ENCODE measurements at regions not wholly inside any gene's neighbourhood (a gene's known extent, or its start where the extent isn't known, plus 50 kb on each side); places are given as distances from the start of the nearest gene placed in this dataset.

DNA sequence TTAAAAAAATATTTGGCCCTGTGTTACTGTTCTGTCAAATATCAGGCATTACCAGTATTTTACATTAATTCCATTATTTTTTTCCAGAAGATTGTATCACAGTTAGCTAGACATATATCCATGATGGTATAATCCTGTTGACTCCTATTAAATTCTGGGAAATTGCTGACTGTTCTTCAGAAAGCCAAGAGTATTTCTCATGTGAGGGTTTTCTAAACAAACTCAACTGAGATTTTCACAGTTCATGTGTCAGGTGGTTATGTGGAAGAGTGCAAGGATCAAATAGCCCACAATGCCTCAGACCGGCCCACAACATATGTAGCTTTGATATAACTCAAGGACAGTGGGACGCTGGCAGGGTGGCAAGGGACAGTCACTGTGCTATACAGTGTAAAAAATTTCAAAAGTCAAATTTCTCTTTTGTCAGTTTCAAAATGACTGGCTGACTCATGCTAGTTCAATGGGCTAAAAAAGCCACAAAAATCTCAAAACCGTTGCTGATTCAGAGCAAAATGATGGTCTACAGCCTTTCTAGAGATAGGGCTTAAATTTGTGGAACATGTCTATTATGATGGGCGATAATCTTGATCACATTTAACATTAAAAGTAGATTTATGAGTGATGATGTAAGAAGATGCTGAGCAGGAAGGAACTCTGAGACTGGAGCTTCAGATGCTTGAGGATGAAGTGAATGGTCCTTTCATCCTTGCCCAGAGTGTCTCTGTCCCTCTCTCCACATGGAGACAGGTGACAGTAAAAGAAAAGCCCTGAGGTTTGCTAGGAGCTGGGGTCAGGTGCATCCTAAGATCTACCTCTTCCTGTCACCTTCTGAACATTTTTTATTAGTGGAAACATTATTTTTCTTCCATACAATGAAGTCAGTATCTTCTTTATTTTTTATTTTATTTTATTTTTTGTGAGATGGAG is 175.8 kb upstream of the PIEZO2 start:
- TF ChIP-seq CTCF (IDR thresholded peaks at IDR 0.05) (no peak), POLR2A (IDR thresholded peaks at IDR 0.05) (no peak)

All from Peyer's patch (tissue), 4 donors.